K562 (cell line): ENCODE measurements at regions not wholly inside any gene's neighbourhood (a gene's known extent, or its start where the extent isn't known, plus 50 kb on each side); places are given as distances from the start of the nearest gene placed in this dataset.

Source experiments
- CTBP1 ChIP-seq: fragments of 450-650 bp; IDR thresholded peaks from 2 replicates; pipeline ENCODE4 v1.6.1; 2016; ENCODE audit warnings: borderline replicate concordance
- GABPA ChIP-seq: fragments of 200-800 bp; sonication (Bioruptor generic); conservative IDR thresholded peaks from 2 replicates; pipeline ENCODE4 v1.6.1; 2016; ENCODE audit warnings: low read depth, missing genetic modification characterization, missing compliant biosample characterization
- MED1 ChIP-seq: sonication (generic); formaldehyde crosslinking; IDR thresholded peaks from 2 replicates; pipeline ENCODE4 v1.8.1; 2023; ENCODE audit warnings: missing genetic modification reagents, borderline replicate concordance
- SP2 ChIP-seq: IDR thresholded peaks from 2 replicates; pipeline ENCODE4 v1.6.1; 2011; ENCODE audit warnings: mild to moderate bottlenecking, low read depth, low read length, moderate library complexity; ENCODE audit not compliant: poor library complexity, severe bottlenecking; ENCODE audit errors: extremely low read depth
- TCF7L2 ChIP-seq: fragments of 150-350 bp; IDR thresholded peaks from 2 replicates; pipeline ENCODE4 v1.6.1; 2016; ENCODE audit warnings: low read depth, mild to moderate bottlenecking, low read length, moderate library complexity
- TOE1 ChIP-seq, 2 experiments: fragments of 450-650 bp in 1 of 2; sonication (generic) in 1 of 2; formaldehyde crosslinking in 1 of 2; IDR thresholded peaks; 2 replicates each; pipeline versions ENCODE4 v1.7.1 to v1.8.0; 2016 to 2022; ENCODE audit warnings: borderline replicate concordance in 2 of 2, mild to moderate bottlenecking in 2 of 2, antibody characterized with exemption in 1 of 2, inconsistent platforms in 1 of 2, low read depth in 1 of 2, missing genetic modification reagents in 1 of 2, moderate library complexity in 1 of 2
- ZC3H11A ChIP-seq: IDR thresholded peaks from 2 replicates; pipeline ENCODE4 v1.6.1; 2012; ENCODE audit warnings: low read depth, low read length, improper control_type of control experiment
- TF ChIP-seq, protein P1 (sequence below), 3 experiments: IDR thresholded peaks in 2 of 3; conservative IDR thresholded peaks in 1 of 3; 2 replicates each; pipeline ENCODE4 v1.5.1; 2011 to 2012; ENCODE audit warnings: low read length in 3 of 3, mild to moderate bottlenecking in 3 of 3, control low read depth in 2 of 3, improper control_type of control experiment in 1 of 3, inconsistent platforms in 1 of 3, low read depth in 1 of 3, mixed read lengths in 1 of 3, moderate library complexity in 1 of 3; ENCODE audit not compliant: insufficient read depth in 2 of 3
- TF ChIP-seq, protein P2 (sequence below): sonication (generic); formaldehyde crosslinking; IDR thresholded peaks from 2 replicates; pipeline ENCODE4 v1.8.1; 2023; ENCODE audit warnings: mild to moderate bottlenecking, missing genetic modification reagents
- TF ChIP-seq, protein P3 (sequence below): fragments of 250-450 bp; sonication (Bioruptor Pico); IDR thresholded peaks from 2 replicates; pipeline ENCODE4 v1.4.0; 2020; ENCODE audit warnings: borderline replicate concordance

DNA sequence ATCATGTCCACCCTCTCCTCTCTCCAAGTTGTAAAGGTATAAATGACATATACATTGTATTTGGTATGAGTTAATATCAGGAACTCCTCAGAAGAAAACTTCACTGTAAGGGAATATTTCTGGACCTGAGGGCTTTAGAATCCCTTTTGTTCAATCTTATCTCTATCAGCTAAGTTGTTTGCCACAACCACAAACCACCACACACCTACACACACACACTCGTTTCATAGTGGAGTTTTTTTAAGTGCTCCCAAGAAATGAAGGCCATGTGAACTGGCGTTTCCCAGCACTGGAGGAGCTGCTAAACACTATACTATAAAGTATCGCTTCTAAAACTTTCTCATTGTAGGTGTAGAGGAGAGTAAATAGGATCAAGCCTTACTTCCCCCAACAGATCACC lies 64.8 kb upstream of the GHITM start:
- TF ChIP-seq, protein P1, sequence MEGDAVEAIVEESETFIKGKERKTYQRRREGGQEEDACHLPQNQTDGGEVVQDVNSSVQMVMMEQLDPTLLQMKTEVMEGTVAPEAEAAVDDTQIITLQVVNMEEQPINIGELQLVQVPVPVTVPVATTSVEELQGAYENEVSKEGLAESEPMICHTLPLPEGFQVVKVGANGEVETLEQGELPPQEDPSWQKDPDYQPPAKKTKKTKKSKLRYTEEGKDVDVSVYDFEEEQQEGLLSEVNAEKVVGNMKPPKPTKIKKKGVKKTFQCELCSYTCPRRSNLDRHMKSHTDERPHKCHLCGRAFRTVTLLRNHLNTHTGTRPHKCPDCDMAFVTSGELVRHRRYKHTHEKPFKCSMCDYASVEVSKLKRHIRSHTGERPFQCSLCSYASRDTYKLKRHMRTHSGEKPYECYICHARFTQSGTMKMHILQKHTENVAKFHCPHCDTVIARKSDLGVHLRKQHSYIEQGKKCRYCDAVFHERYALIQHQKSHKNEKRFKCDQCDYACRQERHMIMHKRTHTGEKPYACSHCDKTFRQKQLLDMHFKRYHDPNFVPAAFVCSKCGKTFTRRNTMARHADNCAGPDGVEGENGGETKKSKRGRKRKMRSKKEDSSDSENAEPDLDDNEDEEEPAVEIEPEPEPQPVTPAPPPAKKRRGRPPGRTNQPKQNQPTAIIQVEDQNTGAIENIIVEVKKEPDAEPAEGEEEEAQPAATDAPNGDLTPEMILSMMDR (IDR thresholded peaks at IDR 0.05 in 2 of 3, conservative IDR thresholded peaks at IDR 0.05 in 1 of 3; ENCODE audit: insufficient read depth in 2 of 3, low read depth in 1 of 3, low read length in 3 of 3) = no peak
- TF ChIP-seq GABPA (no peak), MED1 (CRISPR knock-in tag) (no peak), TCF7L2 (no peak), ZC3H11A (no peak), SP2 (no peak), CTBP1 (no peak), TOE1 (IDR thresholded peaks at IDR 0.05; ENCODE audit: borderline replicate concordance) (no peak), TOE1 (CRISPR knock-in tag; IDR thresholded peaks at IDR 0.05; ENCODE audit: borderline replicate concordance, low read depth) (no peak)
- TF ChIP-seq, protein P2, sequence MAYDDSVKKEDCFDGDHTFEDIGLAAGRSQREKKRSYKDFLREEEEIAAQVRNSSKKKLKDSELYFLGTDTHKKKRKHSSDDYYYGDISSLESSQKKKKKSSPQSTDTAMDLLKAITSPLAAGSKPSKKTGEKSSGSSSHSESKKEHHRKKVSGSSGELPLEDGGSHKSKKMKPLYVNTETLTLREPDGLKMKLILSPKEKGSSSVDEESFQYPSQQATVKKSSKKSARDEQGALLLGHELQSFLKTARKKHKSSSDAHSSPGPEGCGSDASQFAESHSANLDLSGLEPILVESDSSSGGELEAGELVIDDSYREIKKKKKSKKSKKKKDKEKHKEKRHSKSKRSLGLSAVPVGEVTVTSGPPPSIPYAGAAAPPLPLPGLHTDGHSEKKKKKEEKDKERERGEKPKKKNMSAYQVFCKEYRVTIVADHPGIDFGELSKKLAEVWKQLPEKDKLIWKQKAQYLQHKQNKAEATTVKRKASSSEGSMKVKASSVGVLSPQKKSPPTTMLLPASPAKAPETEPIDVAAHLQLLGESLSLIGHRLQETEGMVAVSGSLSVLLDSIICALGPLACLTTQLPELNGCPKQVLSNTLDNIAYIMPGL (CRISPR knock-in tag) = no peak
- TF ChIP-seq, protein P3, sequence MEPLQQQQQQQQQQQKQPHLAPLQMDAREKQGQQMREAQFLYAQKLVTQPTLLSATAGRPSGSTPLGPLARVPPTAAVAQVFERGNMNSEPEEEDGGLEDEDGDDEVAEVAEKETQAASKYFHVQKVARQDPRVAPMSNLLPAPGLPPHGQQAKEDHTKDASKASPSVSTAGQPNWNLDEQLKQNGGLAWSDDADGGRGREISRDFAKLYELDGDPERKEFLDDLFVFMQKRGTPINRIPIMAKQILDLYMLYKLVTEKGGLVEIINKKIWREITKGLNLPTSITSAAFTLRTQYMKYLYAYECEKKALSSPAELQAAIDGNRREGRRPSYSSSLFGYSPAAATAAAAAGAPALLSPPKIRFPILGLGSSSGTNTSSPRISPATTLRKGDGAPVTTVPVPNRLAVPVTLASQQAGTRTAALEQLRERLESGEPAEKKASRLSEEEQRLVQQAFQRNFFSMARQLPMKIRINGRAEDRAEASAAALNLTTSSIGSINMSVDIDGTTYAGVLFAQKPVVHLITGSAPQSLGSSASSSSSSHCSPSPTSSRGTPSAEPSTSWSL (CRISPR knock-in tag) = no peak
